Fibroblast of lung (primary cell): ENCODE measurements at regions not wholly inside any gene's neighbourhood (a gene's known extent, or its start where the extent isn't known, plus 50 kb on each side); places are given as distances from the start of the nearest gene placed in this dataset.

Experiments used
- DNase-seq, 2 donors: peaks; one replicate each; pipeline versions ENCODE4 v3.0.0 to v3.0.0-alpha.2; 2010; ENCODE audit warnings: low read depth in 2 of 2
- H2AFZ ChIP-seq: 2 replicates; pipeline ENCODE4 v1.5.1; 2012; ENCODE audit warnings: low read length, control low read depth, inconsistent platforms
- H3K27ac ChIP-seq: 2 replicates; pipeline ENCODE4 v1.5.1; 2011; ENCODE audit warnings: low read length, control low read depth; ENCODE audit not compliant: insufficient read depth
- H3K27me3 ChIP-seq: 2 replicates; pipeline ENCODE4 v1.5.1; 2011; ENCODE audit warnings: mild to moderate bottlenecking, low read length; ENCODE audit not compliant: control insufficient read depth, insufficient read depth
- H3K36me3 ChIP-seq: 2 replicates; pipeline ENCODE4 v1.5.1; 2011; ENCODE audit warnings: low read length; ENCODE audit not compliant: control insufficient read depth, insufficient read depth
- H3K4me1 ChIP-seq: 2 replicates; pipeline ENCODE4 v1.5.1; 2011; ENCODE audit warnings: low read length; ENCODE audit not compliant: control insufficient read depth, insufficient read depth; ENCODE audit errors: extremely low read depth
- H3K4me2 ChIP-seq: 2 replicates; pipeline ENCODE4 v1.5.1; 2011; ENCODE audit warnings: low read length, control low read depth; ENCODE audit not compliant: insufficient read depth; ENCODE audit errors: extremely low read depth
- H3K4me3 ChIP-seq, 4 experiments: fragments of 200-600 bp in 1 of 4; sonication (generic) in 1 of 4; replicated peaks in 1 of 4; 2 replicates each; pipeline ENCODE4 v1.5.1; 2011 to 2016; ENCODE audit warnings: low read length in 4 of 4, low read depth in 3 of 4, mild to moderate bottlenecking in 3 of 4, control low read depth in 2 of 4, inconsistent platforms in 1 of 4, mixed read lengths in 1 of 4; ENCODE audit not compliant: insufficient read depth in 1 of 4; ENCODE audit errors: control extremely low read depth in 1 of 4
- H3K79me2 ChIP-seq: 2 replicates; pipeline ENCODE4 v1.5.1; 2012; ENCODE audit warnings: mild to moderate bottlenecking, low read length, inconsistent platforms; ENCODE audit not compliant: control insufficient read depth, insufficient read depth
- H3K9ac ChIP-seq: 2 replicates; pipeline ENCODE4 v1.5.1; 2011; ENCODE audit warnings: mild to moderate bottlenecking, low read length, control low read depth; ENCODE audit not compliant: insufficient read depth
- H3K9me3 ChIP-seq: 2 replicates; pipeline ENCODE4 v1.5.1; 2012; ENCODE audit warnings: low read depth, low read length; ENCODE audit not compliant: control insufficient read depth, insufficient read depth
- H4K20me1 ChIP-seq: 2 replicates; pipeline ENCODE4 v1.5.1; 2011; ENCODE audit warnings: low read length; ENCODE audit not compliant: control insufficient read depth, insufficient read depth; ENCODE audit errors: extremely low read depth
- CTCF ChIP-seq, 2 donors: IDR thresholded peaks in 1 of 2; conservative IDR thresholded peaks in 1 of 2; 1 replicate in 1 of 2; 2 replicates in 1 of 2; pipeline ENCODE4 v1.5.1; 2011 to 2012; ENCODE audit warnings: low read length in 2 of 2, control low read depth in 1 of 2, inconsistent platforms in 1 of 2, low read depth in 1 of 2, mild to moderate bottlenecking in 1 of 2
- EZH2 ChIP-seq: IDR thresholded peaks from 2 replicates; pipeline ENCODE4 v1.5.1; 2012; ENCODE audit warnings: low read length, control low read depth, mild to moderate bottlenecking; ENCODE audit errors: missing control alignments

- H3K4me3 ChIP-seq = no peak overlapping the region
These were observed 980.1 kb upstream of the WWC1 start for GRCh38 chr5:167311340-167311739.

GRCh38 chr5:167312225-167312624 is 979.2 kb upstream of the WWC1 start:
- no peak overlapping the region for H3K27ac ChIP-seq
- no peaks in the 10 kb centered on the region for H3K27me3 ChIP-seq
- no peaks in the 10 kb centered on the region for H3K79me2 ChIP-seq
- no peak overlapping the region for H2AFZ ChIP-seq
- H3K36me3 ChIP-seq = no peaks in the 10 kb centered on the region
- H3K9me3 ChIP-seq = no peaks in the 10 kb centered on the region
- no peaks in the 10 kb centered on the region for H3K4me1 ChIP-seq
- H3K4me2 ChIP-seq = no peak overlapping the region
- DNase-seq = peak in 1 of 2 donors; percentile 20
- TF ChIP-seq CTCF (conservative IDR thresholded peaks at IDR 0.05 in 1 of 2, IDR thresholded peaks at IDR 0.05 in 1 of 2; ENCODE audit: low read depth in 1 of 2, low read length in 2 of 2) (no peak), EZH2 (no peak)
- no peaks in the 10 kb centered on the region for H4K20me1 ChIP-seq
- H3K9ac ChIP-seq = no peak overlapping the region
- H3K4me3 ChIP-seq = no peak overlapping the region

More at GRCh38 chr5:167311340-167311739, 980.1 kb upstream of the WWC1 start:
- no peaks in the 10 kb centered on the region for H3K4me1 ChIP-seq
- H3K4me2 ChIP-seq = no peak overlapping the region
- no peak overlapping the region for H2AFZ ChIP-seq
- no peaks in the 10 kb centered on the region for H3K36me3 ChIP-seq
- TF ChIP-seq CTCF (conservative IDR thresholded peaks at IDR 0.05 in 1 of 2, IDR thresholded peaks at IDR 0.05 in 1 of 2; ENCODE audit: low read depth in 1 of 2, low read length in 2 of 2) (no peak), EZH2 (no peak)
- DNase-seq = no peak
- no peaks in the 10 kb centered on the region for H3K79me2 ChIP-seq
- no peaks in the 10 kb centered on the region for H3K27me3 ChIP-seq
- no peaks in the 10 kb centered on the region for H3K9me3 ChIP-seq
- no peak overlapping the region for H3K27ac ChIP-seq
- H4K20me1 ChIP-seq = no peaks in the 10 kb centered on the region
- H3K9ac ChIP-seq = no peak overlapping the region

- H3K4me2 ChIP-seq = no peak overlapping the region
- TF ChIP-seq CTCF (conservative IDR thresholded peaks at IDR 0.05 in 1 of 2, IDR thresholded peaks at IDR 0.05 in 1 of 2; ENCODE audit: low read depth in 1 of 2, low read length in 2 of 2) (no peak), EZH2 (no peak)
- DNase-seq = no peak
These were observed 975.7 kb upstream of the WWC1 start for GRCh38 chr5:167315762-167316161.

More at GRCh38 chr5:167315762-167316161, 975.7 kb upstream of the WWC1 start:
- Histone ChIP-seq H3K36me3 (no peaks in the 10 kb centered on the region), H3K4me3 (no peak overlapping the region), H3K27ac (no peak overlapping the region), H3K27me3 (no peaks in the 10 kb centered on the region), H4K20me1 (no peaks in the 10 kb centered on the region), H3K4me1 (no peaks in the 10 kb centered on the region), H3K9ac (no peak overlapping the region), H2AFZ (no peak overlapping the region), H3K79me2 (no peaks in the 10 kb centered on the region), H3K9me3 (no peaks in the 10 kb centered on the region)
